GM12864 (cell line): ENCODE measurements at regions not wholly inside any gene's neighbourhood (a gene's known extent, or its start where the extent isn't known, plus 50 kb on each side); places are given as distances from the start of the nearest gene placed in this dataset.

Source experiments
- DNase-seq: peaks from one replicate; pipeline ENCODE4 v3.0.0-alpha.2; 2011; ENCODE audit warnings: low read depth
- H3K4me3 ChIP-seq: 2 replicates; pipeline ENCODE4 v1.5.1; 2011; ENCODE audit warnings: mild to moderate bottlenecking, low read depth, low read length, control low read depth
- CTCF ChIP-seq: IDR thresholded peaks from 2 replicates; pipeline ENCODE4 v1.5.1; 2011; ENCODE audit warnings: low read depth, mild to moderate bottlenecking, moderate library complexity, low read length, control low read depth, inconsistent platforms; ENCODE audit errors: missing control alignments

GRCh38 chr13:59449750-59450149, 714.0 kb downstream of the DIAPH3 start:
- no peak for TF ChIP-seq CTCF
- no peak for DNase-seq

GRCh38 chr13:59450229-59450628, 713.5 kb downstream of the DIAPH3 start:
- DNase-seq = no peak
- no peak for TF ChIP-seq CTCF
- no peak overlapping the region for H3K4me3 ChIP-seq

More at GRCh38 chr13:59449750-59450149, 714.0 kb downstream of the DIAPH3 start:
- no peak overlapping the region for H3K4me3 ChIP-seq

GRCh38 chr13:59451236-59451635, 712.5 kb downstream of the DIAPH3 start:
- TF ChIP-seq CTCF = no peak
- no peak for DNase-seq
- no peak overlapping the region for H3K4me3 ChIP-seq

GRCh38 chr13:59452189-59452890, 711.4 kb downstream of the DIAPH3 start:
- no peak overlapping the region for H3K4me3 ChIP-seq
- no peak for DNase-seq
- TF ChIP-seq CTCF = no peak

- H3K4me3 ChIP-seq = no peak overlapping the region
- no peak for TF ChIP-seq CTCF
- no peak for DNase-seq
Measured at GRCh38 chr13:59458908-59459579, 704.7 kb downstream of the DIAPH3 start.

- no peak for DNase-seq
- TF ChIP-seq CTCF = no peak
- H3K4me3 ChIP-seq = no peak overlapping the region
Measured at GRCh38 chr13:59459972-59460371, 703.8 kb downstream of the DIAPH3 start.
